H1 (cell line): ENCODE measurements at regions not wholly inside any gene's neighbourhood (a gene's known extent, or its start where the extent isn't known, plus 50 kb on each side); places are given as distances from the start of the nearest gene placed in this dataset.

Experiments used
- ATF3 ChIP-seq: IDR thresholded peaks from 2 replicates; pipeline ENCODE4 v1.6.1; 2011; ENCODE audit warnings: low read depth, mild to moderate bottlenecking, low read length; ENCODE audit not compliant: insufficient read depth
- BCL11A ChIP-seq, 2 experiments: IDR thresholded peaks; one replicate each; pipeline ENCODE4 v1.6.1; 2011; ENCODE audit warnings: low read depth in 2 of 2, low read length in 2 of 2, mild to moderate bottlenecking in 2 of 2
- CBX5 ChIP-seq: fragments of 300-800, 300-1000 bp; sonication (generic); IDR thresholded peaks from 2 replicates; pipeline ENCODE4 v1.7.1; 2016; ENCODE audit warnings: antibody characterized with exemption, low read length, low read depth
- CBX8 ChIP-seq: fragments of 300-800, 300-1000 bp; sonication (generic); IDR thresholded peaks from 2 replicates; pipeline ENCODE4 v1.7.1; 2016; ENCODE audit warnings: low read depth, low read length, borderline replicate concordance
- FOSL1 ChIP-seq: IDR thresholded peaks from 2 replicates; pipeline ENCODE4 v1.6.1; 2011; ENCODE audit warnings: mild to moderate bottlenecking, low read depth, low read length, moderate library complexity; ENCODE audit not compliant: insufficient read depth
- GABPA ChIP-seq: IDR thresholded peaks from 2 replicates; pipeline ENCODE4 v1.6.1; 2011; ENCODE audit warnings: mild to moderate bottlenecking, low read length, moderate library complexity, borderline replicate concordance; ENCODE audit not compliant: insufficient read depth
- RBBP5 ChIP-seq: IDR thresholded peaks from 2 replicates; pipeline ENCODE4 v1.7.1; 2012; ENCODE audit warnings: low read depth, mild to moderate bottlenecking, inconsistent platforms, low read length, moderate library complexity, borderline replicate concordance
- SP4 ChIP-seq: IDR thresholded peaks from 2 replicates; pipeline ENCODE4 v1.6.1; 2012; ENCODE audit warnings: low read length, inconsistent platforms
- YY1 ChIP-seq: IDR thresholded peaks from 2 replicates; pipeline ENCODE4 v1.6.1; 2011; ENCODE audit warnings: low read depth, mild to moderate bottlenecking, low read length

DNA sequence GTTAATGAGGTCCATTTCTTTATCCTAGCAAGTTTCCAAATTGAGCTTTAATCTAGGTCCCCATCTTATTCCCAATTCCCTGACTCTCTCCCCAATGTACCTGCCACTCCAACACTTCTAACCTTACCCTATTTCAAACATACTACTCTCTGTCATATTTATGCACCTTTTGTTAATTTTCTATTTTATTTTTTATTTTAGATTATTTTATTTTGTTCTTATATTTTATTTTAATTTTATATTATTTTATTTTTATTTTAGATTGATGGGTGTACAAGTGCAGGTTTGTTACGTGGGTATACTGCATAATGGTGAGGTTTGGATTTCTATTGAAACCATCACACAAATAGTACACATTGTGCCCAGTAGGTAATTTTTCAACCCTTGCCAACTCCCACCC is 333.9 kb upstream of the ERCC4 start (continued):
- TF ChIP-seq CBX8 (no peak), YY1 (no peak), BCL11A (IDR thresholded peaks at IDR 0.05; ENCODE audit: low read depth in 2 of 2, low read length in 2 of 2) (no peak), SP4 (no peak), ATF3 (no peak), CBX5 (no peak), RBBP5 (no peak), FOSL1 (no peak), GABPA (no peak)
- TF ChIP-seq, all 59 proteins: peak for 0
